Activated CD8-positive, alpha-beta memory T cell treated with anti-CD3 and anti-CD28 coated beads, Interleukin-2, amount 50 U/mL, for 4 hours (primary cell): ENCODE measurements at regions not wholly inside any gene's neighbourhood (a gene's known extent, or its start where the extent isn't known, plus 50 kb on each side); places are given as distances from the start of the nearest gene placed in this dataset.
"Not testable (repeated sequence)": the region's sequence is repeated elsewhere in the genome, so short reads cannot be mapped to it uniquely, and the experiment has no call there.

Experiments used
- DNase-seq: peaks from one replicate; pipeline ENCODE4 v3.0.0-alpha.2; 2020

GRCh38 chr10:4434105-4434504 is 391.9 kb upstream of the AKR1E2 start:
- DNase-seq, result no peak

- no peak for DNase-seq
Observed at GRCh38 chr10:4431114-4431863, 394.7 kb upstream of the AKR1E2 start.

- DNase-seq, result no peak
Observed at GRCh38 chr10:4429571-4429970, 396.4 kb upstream of the AKR1E2 start.

- no peak for DNase-seq
Observed at GRCh38 chr10:4427532-4427931, 398.5 kb upstream of the AKR1E2 start.

- no peak for DNase-seq
Observed at GRCh38 chr10:4426866-4427265, 399.1 kb upstream of the AKR1E2 start.

GRCh38 chr10:4409319-4409718 is 416.7 kb upstream of the AKR1E2 start:
- no peak for DNase-seq

- DNase-seq, result no peak
Observed at GRCh38 chr10:4407783-4408182, 418.2 kb upstream of the AKR1E2 start.

- no peak for DNase-seq
Observed at GRCh38 chr10:4405828-4406227, 420.2 kb upstream of the AKR1E2 start.

GRCh38 chr10:4403638-4404252 is 422.3 kb upstream of the AKR1E2 start:
- no peak for DNase-seq

GRCh38 chr10:4401080-4401479 is 424.9 kb upstream of the AKR1E2 start:
- not testable (repeated sequence) for DNase-seq

GRCh38 chr10:4399556-4399955 is 426.5 kb upstream of the AKR1E2 start:
- DNase-seq, result no peak

- no peak for DNase-seq
Observed at GRCh38 chr10:4398602-4399001, 427.4 kb upstream of the AKR1E2 start.

GRCh38 chr10:4397337-4397736 is 428.7 kb upstream of the AKR1E2 start:
- DNase-seq, result no peak

- no peak for DNase-seq
Observed at GRCh38 chr10:4396401-4397283, 429.4 kb upstream of the AKR1E2 start.

GRCh38 chr10:4395731-4396130 is 430.3 kb upstream of the AKR1E2 start:
- no peak for DNase-seq

GRCh38 chr10:4394455-4394854 is 431.6 kb upstream of the AKR1E2 start:
- DNase-seq, result not testable (repeated sequence)

- no peak for DNase-seq
Observed at GRCh38 chr10:4391683-4392082, 434.3 kb upstream of the AKR1E2 start.

- no peak for DNase-seq
Observed at GRCh38 chr10:4390219-4390618, 435.8 kb upstream of the AKR1E2 start.

GRCh38 chr10:4385231-4385870 is 440.7 kb upstream of the AKR1E2 start:
- no peak for DNase-seq

GRCh38 chr10:4384245-4384644 is 441.8 kb upstream of the AKR1E2 start:
- no peak for DNase-seq

- DNase-seq, result no peak
Observed at GRCh38 chr10:4383651-4384098, 442.3 kb upstream of the AKR1E2 start.

- DNase-seq, result no peak
Observed at GRCh38 chr10:4382811-4383210, 443.2 kb upstream of the AKR1E2 start.

- no peak for DNase-seq
Observed at GRCh38 chr10:4373612-4374011, 452.4 kb upstream of the AKR1E2 start.
